Panc1 (cell line): ENCODE measurements at regions not wholly inside any gene's neighbourhood (a gene's known extent, or its start where the extent isn't known, plus 50 kb on each side); places are given as distances from the start of the nearest gene placed in this dataset.

ENCODE experiments used
- ATAC-seq: fragments of 200-7000 bp; cut with Tn5 transposase; 2 replicates; pipeline ENCODE4 v1.9.1; 2020; ENCODE audit warnings: mild to moderate bottlenecking, moderate library complexity
- BruUV-seq: library from RNA; stranded (reverse); fragments of 400-500 nt; replicated peaks from 2 replicates; lab custom pipeline; 2021; lab: Mats Ljungman, UMichigan
- CTCF ChIA-PET: fragments of 300-600 bp; sonication (Branson Sonifier 250); formaldehyde crosslinking; loops from one replicate; lab custom pipeline; 2022; ENCODE audit warnings: antibody characterized with exemption; lab: Charles Lee
- POLR2A ChIA-PET: fragments of 300-600 bp; sonication (Branson Sonifier 250); formaldehyde crosslinking; loops from one replicate; lab custom pipeline; 2022; ENCODE audit warnings: antibody characterized with exemption; lab: Charles Lee
- DNase-seq: peaks from one replicate; pipeline ENCODE4 v3.0.0-alpha.2; 2010; ENCODE audit warnings: low read depth, low spot score
- H3K27ac ChIP-seq: 2 replicates; pipeline ENCODE4 v1.5.1; 2011; ENCODE audit warnings: mild to moderate bottlenecking, low read length, inconsistent platforms
- H3K27me3 ChIP-seq: fragments of 200-500 bp; sonication (Bioruptor generic); 2 replicates; pipeline ENCODE4 v1.6.0; 2014; ENCODE audit warnings: low read length, inconsistent platforms; ENCODE audit not compliant: control insufficient read depth, insufficient read depth
- H3K36me3 ChIP-seq: fragments of 200-500 bp; sonication (Bioruptor generic); 2 replicates; pipeline ENCODE4 v1.5.1; 2014; ENCODE audit warnings: inconsistent platforms, mild to moderate bottlenecking, low read length, moderate library complexity; ENCODE audit not compliant: control insufficient read depth, insufficient read depth
- H3K4me1 ChIP-seq: 2 replicates; pipeline ENCODE4 v1.5.1; 2011; ENCODE audit warnings: inconsistent platforms, mild to moderate bottlenecking, low read length, moderate library complexity; ENCODE audit not compliant: control insufficient read depth, insufficient read depth
- H3K4me3 ChIP-seq, 2 experiments: 2 replicates each; pipeline ENCODE4 v1.5.1; 2011 to 2012; ENCODE audit warnings: low read depth in 2 of 2, low read length in 2 of 2, mild to moderate bottlenecking in 2 of 2, inconsistent platforms in 1 of 2, moderate library complexity in 1 of 2
- H3K9me3 ChIP-seq: fragments of 200-500 bp; sonication (Bioruptor generic); 2 replicates; pipeline ENCODE4 v1.5.1; 2014; ENCODE audit warnings: low read depth, mild to moderate bottlenecking, inconsistent platforms, low read length, moderate library complexity; ENCODE audit not compliant: control insufficient read depth, insufficient read depth
- POLR2AphosphoS5 ChIP-seq: IDR thresholded peaks from 2 replicates; pipeline ENCODE4 v1.6.1; 2012; ENCODE audit warnings: mild to moderate bottlenecking, low read depth, low read length, moderate library complexity
- SIN3A ChIP-seq: IDR thresholded peaks from 2 replicates; pipeline ENCODE4 v1.6.1; 2012; ENCODE audit warnings: low read depth, mild to moderate bottlenecking, low read length, moderate library complexity, borderline replicate concordance; ENCODE audit not compliant: insufficient read depth
- TCF7L2 ChIP-seq: IDR thresholded peaks from 2 replicates; pipeline ENCODE4 v1.6.1; 2011; ENCODE audit warnings: mild to moderate bottlenecking, low read depth, low read length, inconsistent platforms
- in situ Hi-C: cut with HindIII; loops from 2 replicates; pipeline ENCODE4 v1.10.0; 2016; ENCODE audit warnings: low sequenced_read_pairs, low pct_unique_long_range_greater_than_20kb
- intact Hi-C: fragments of 100-400 bp; cut with micrococcal nuclease; formaldehyde crosslinking; loops from one replicate; pipeline ENCODE4 v1.10.0; 2022; ENCODE audit not compliant: unreplicated experiment
- TF ChIP-seq, protein P1 (sequence below): fragments of 450-650 bp; IDR thresholded peaks from 2 replicates; pipeline ENCODE4 v1.5.1; 2017; ENCODE audit warnings: mild to moderate bottlenecking
- TF ChIP-seq, protein P2 (sequence below), 2 experiments: IDR thresholded peaks; 2 replicates each; pipeline ENCODE4 v1.6.1; 2011 to 2012; ENCODE audit warnings: low read depth in 2 of 2, control low read depth in 1 of 2, low read length in 1 of 2, mild to moderate bottlenecking in 1 of 2, moderate library complexity in 1 of 2; ENCODE audit not compliant: insufficient read depth in 1 of 2

DNA sequence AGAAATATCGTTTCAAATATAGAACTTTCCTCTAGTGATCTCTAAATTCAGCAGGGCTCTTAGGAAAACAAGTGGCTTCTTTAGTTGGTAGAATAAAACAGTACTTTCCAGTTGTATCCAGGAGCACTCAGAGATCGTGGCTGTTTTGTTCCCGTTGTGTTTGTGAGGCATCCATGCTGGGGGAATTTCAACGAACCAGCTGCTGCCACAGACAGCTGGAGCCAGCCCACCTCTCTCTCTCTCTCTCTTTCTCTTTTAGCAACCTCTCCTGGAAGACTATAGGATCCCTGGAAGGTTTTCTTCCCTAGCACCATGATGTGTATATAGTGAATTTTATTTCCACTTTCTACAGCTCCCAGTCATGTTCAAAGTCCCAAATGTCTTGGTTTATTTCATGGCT is 1116.0 kb upstream of the SEMA6A start:
- Histone ChIP-seq H3K4me1 (no peaks in the 10 kb centered on the region), H3K4me3 (no peak overlapping the region), H3K36me3 (no peaks in the 10 kb centered on the region), H3K27ac (no peak overlapping the region), H3K27me3 (no peaks in the 10 kb centered on the region), H3K9me3 (no peaks in the 10 kb centered on the region)
- intact Hi-C loops (no loop called here), in situ Hi-C loops (no loop called here)
- TF ChIP-seq SIN3A (no peak), POLR2AphosphoS5 (no peak), TCF7L2 (no peak)
- TF ChIP-seq, protein P1, sequence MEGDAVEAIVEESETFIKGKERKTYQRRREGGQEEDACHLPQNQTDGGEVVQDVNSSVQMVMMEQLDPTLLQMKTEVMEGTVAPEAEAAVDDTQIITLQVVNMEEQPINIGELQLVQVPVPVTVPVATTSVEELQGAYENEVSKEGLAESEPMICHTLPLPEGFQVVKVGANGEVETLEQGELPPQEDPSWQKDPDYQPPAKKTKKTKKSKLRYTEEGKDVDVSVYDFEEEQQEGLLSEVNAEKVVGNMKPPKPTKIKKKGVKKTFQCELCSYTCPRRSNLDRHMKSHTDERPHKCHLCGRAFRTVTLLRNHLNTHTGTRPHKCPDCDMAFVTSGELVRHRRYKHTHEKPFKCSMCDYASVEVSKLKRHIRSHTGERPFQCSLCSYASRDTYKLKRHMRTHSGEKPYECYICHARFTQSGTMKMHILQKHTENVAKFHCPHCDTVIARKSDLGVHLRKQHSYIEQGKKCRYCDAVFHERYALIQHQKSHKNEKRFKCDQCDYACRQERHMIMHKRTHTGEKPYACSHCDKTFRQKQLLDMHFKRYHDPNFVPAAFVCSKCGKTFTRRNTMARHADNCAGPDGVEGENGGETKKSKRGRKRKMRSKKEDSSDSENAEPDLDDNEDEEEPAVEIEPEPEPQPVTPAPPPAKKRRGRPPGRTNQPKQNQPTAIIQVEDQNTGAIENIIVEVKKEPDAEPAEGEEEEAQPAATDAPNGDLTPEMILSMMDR, result no peak
- TF ChIP-seq, protein P2, sequence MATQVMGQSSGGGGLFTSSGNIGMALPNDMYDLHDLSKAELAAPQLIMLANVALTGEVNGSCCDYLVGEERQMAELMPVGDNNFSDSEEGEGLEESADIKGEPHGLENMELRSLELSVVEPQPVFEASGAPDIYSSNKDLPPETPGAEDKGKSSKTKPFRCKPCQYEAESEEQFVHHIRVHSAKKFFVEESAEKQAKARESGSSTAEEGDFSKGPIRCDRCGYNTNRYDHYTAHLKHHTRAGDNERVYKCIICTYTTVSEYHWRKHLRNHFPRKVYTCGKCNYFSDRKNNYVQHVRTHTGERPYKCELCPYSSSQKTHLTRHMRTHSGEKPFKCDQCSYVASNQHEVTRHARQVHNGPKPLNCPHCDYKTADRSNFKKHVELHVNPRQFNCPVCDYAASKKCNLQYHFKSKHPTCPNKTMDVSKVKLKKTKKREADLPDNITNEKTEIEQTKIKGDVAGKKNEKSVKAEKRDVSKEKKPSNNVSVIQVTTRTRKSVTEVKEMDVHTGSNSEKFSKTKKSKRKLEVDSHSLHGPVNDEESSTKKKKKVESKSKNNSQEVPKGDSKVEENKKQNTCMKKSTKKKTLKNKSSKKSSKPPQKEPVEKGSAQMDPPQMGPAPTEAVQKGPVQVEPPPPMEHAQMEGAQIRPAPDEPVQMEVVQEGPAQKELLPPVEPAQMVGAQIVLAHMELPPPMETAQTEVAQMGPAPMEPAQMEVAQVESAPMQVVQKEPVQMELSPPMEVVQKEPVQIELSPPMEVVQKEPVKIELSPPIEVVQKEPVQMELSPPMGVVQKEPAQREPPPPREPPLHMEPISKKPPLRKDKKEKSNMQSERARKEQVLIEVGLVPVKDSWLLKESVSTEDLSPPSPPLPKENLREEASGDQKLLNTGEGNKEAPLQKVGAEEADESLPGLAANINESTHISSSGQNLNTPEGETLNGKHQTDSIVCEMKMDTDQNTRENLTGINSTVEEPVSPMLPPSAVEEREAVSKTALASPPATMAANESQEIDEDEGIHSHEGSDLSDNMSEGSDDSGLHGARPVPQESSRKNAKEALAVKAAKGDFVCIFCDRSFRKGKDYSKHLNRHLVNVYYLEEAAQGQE (IDR thresholded peaks at IDR 0.05; ENCODE audit: insufficient read depth in 1 of 2, low read depth in 2 of 2, low read length in 1 of 2), result no peak
- no TSS peak for BruUV-seq
- ChIA-PET CTCF (no interaction called here), POLR2A (no interaction called here)
- DNase-seq (no peak), ATAC-seq (no peak)

DNA sequence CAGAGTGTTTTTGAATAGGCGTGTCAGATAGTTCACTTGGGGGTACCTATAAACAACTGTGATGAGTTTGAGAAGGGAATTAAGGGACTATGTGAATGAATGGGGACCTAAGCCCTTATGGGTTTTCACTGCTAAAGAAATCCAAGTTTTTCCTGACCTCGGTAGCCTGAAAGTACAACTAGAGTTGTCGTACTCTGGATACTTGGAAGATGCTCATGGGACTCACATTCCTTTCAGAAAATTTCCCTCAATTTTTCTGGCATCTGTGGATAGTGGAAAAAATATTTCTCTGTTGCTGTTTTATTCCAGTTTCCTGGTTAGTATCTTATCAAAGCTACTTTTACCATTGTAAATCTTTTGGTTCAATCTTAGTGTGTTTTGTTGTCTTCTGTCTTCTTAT is 1112.3 kb upstream of the SEMA6A start:
- intact Hi-C loops, result no loop called here
- no peaks in the 10 kb centered on the region for H3K4me1 ChIP-seq
- CTCF ChIA-PET, result no interaction called here
- in situ Hi-C loops, result no loop called here
- no peak for ATAC-seq
- H3K9me3 ChIP-seq, result no peaks in the 10 kb centered on the region
- H3K27ac ChIP-seq, result no peak overlapping the region
- no peaks in the 10 kb centered on the region for H3K27me3 ChIP-seq
- H3K4me3 ChIP-seq, result no peak overlapping the region
- no peaks in the 10 kb centered on the region for H3K36me3 ChIP-seq
- POLR2A ChIA-PET, result no interaction called here
- no peak for TF ChIP-seq TCF7L2
- TF ChIP-seq, protein P1, result no peak
- no peak for TF ChIP-seq SIN3A
- TF ChIP-seq, protein P2 (IDR thresholded peaks at IDR 0.05; ENCODE audit: insufficient read depth in 1 of 2, low read depth in 2 of 2, low read length in 1 of 2), result no peak
- TF ChIP-seq POLR2AphosphoS5, result no peak
- no TSS peak for BruUV-seq
- DNase-seq, result no peak
